Stimulated activated CD4-positive, alpha-beta T cell treated with anti-CD3 and anti-CD28 coated beads, Interleukin-1b, Interleukin-23, amount 100 ng/mL, for 1 hour (primary cell): ENCODE measurements at regions not wholly inside any gene's neighbourhood (a gene's known extent, or its start where the extent isn't known, plus 50 kb on each side); places are given as distances from the start of the nearest gene placed in this dataset.
"Not testable (repeated sequence)": the region's sequence is repeated elsewhere in the genome, so short reads cannot be mapped to it uniquely, and the experiment has no call there.

ENCODE experiments used
- DNase-seq, 2 donors: peaks; one replicate each; pipeline ENCODE4 v3.0.0-alpha.2; 2020; ENCODE audit warnings: low read depth in 2 of 2

DNA sequence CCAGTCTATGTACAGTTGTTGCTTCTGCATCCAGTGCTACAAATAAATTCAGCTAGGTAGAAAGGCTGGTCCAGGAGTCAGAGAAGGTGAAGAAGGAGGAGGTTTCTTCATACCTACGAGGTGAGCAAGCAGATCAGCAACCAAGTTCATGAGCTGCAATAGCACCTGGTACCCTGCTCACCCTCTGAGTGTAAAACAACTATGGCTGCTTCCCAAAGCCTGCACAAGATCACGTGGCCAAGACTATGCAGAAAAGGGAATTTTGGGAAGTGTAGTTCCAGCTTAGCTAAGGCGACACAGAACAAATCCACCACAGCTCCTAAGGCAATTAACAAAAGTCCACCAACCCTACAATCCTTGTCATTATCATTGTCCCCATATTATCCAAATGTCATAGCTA, 95.9 kb upstream of the AUTS2 start:
- DNase-seq = no peak

DNA sequence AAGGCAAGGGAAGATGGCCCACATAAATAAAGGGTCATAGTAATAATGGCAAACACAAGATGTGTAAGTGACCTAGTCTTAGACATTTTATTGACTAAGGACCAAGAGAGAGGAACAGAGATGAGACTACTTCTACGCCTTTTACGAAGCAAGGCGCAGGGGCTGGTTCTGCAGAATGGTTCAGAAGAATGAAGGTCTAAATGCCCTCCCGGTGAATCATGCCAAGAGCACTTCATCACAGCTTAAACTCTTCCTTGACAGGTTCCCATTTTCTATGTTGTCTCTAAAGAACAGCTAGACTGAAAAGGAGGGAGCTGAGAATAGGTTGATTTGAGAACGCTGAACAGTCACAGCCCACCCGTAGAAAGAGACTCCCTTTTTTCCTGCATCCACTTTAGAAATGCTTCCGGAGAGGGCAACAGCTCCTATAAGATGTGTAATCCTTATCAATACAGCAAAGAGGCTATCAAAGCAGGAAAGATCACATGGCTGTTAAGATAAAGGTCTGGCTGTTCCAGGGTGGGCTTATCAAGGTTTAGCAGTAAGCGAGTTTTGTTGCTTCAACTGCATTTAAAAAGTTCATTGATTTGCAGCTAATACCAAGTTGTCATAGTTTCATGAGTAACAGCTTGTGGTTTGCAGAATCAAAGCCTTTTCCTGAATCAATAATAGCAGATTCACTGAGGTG, 93.4 kb upstream of the AUTS2 start:
- no peak for DNase-seq

DNA sequence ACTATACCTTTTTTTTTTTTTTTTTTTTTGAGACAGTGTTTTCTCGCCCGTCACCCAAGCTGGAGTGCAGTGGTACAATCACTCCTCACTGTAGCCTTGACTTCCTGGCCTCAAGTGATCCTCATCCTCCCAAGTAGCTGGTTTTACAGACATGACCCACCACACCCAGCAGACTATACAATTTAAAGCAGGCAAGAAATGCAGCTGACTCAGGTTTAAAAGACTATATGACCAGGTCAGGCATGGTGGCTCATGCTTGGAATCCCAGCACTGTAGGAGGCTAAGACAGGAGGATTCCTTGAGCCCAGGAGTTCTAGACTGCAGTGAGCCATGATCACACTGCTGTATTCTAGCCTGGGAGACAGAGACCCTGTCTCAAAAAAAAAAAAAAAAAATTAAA, 89.5 kb upstream of the AUTS2 start:
- DNase-seq = no peak

DNA sequence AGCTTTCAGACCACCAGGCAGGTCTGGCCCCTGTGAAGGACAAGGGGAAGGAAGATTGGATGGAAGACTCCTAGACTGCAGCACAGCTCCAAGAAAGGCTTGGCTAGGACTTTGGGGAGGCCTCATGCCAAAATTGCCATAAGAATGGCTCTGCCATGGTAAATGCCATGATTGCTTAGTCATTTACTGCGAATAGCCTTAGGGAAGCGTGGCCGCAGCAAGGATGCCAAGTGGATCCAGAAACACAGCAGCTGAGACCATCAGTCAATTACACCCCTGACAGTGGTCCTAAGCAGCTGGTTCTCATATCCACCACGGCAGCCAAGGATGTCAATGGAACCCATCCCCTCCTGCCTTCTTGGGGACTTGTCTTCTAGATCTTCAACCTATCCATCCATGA, 88.2 kb upstream of the AUTS2 start:
- no peak for DNase-seq

DNA sequence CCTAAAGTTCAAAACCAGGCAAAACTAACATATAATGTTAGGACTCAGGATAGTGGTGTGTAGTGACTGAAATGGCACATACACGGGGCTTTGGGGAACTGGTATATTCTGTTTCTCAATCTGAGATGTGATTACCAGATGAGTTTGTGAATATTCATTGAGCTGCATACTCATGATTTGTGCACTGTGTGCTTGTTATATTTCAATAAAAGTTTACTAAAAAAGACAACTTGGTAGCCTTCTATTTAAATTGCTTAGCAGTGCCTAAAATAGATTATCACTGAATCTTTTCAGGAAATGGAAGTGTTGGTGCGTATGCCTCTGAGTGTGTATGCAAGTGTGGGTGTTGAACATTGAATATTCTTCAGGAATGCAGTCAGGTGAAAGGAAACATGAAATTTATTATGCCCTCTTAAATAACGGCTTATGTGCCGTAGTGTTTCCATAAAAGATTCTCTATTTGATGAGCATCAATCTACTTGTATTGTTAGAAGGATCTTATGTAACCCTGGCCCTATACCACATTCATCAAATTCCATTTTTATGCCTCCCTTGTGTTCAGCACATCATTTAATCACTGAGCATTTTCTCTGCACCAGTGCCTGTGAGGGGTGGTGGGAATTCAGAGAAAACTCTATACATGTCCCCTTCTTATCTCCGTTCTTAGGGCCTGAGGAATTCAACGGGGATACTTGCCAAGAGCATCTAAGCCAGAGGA, 82.6 kb upstream of the AUTS2 start:
- DNase-seq = no peak

DNA sequence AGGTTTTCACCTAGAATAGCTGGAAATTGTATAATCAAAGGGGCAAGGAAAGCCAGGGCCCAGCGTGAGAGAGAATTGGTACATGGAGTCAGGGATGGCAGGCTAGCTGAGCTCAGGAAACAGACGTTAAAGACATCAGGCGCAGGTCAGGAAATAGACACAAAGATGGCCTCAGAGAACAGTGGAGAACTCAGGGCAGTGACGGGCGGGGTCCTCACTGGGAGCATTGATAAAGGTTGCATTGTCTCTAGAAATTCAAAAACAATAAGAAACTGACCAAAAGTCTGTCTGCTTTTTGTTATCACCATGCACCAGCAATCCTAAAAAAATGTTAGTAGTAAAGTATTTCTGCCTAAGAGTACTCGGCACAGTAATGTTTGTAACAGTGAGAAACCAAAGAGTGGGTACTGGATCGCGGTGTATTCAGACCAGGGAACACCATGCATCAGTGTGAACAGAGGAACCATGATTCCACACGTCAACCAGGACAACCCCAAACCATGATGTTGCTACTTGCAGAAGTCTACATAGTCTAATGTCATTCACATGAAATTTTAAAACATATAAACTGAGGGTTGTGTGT, 81.9 kb upstream of the AUTS2 start:
- DNase-seq = no peak

DNA sequence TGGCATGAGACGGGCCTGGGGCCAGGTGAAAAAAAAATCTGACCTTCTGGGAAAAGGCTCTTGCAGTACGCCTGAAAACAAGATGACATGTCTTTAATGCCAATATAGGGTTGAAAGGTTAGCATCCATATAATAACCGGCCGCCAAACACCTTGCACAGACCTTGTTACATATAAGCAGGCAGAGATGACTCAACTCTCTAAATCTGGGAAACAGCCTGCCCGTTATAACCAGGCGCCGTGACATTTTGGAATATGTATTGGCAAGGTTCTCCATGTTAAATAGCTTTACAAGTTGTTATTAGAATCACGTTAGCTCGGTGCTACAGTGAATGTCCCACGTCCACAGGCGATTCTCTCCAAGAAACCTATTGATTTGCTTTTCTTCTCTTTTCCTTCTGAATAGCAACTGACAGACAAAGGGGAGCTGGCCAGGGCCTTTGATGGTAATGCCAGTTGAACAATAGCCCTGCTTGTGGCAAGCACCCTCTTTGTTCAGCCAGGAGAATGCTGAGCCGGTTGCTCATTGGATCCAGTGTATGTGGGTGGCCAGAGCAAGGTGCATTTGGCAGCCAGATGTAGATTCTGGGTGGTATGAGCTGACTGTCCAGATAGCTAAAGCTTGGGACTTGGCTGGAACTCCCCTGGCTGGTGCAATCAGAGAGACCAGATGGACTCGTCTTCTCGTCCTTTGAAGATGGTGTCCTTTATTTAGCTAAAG, 80.1 kb upstream of the AUTS2 start:
- DNase-seq = no peak

DNA sequence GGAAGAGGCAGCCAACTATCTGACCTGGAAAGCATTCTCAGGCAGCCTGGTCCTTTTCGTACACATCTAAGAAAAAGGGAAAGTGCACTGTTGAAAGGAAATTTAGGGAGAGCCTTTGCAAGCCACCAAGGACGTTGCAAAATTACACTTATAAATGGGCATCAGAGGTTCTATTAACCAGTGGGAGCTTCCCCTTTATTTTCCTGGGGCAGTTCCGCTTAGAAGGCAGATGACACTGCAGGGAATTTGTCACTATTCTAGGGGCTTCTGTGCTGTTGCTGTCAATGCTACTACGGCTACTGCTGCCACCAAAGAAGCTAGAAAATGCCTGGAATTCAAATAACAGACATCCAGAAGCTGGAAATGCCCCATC, 79.6 kb upstream of the AUTS2 start:
- DNase-seq = no peak

DNA sequence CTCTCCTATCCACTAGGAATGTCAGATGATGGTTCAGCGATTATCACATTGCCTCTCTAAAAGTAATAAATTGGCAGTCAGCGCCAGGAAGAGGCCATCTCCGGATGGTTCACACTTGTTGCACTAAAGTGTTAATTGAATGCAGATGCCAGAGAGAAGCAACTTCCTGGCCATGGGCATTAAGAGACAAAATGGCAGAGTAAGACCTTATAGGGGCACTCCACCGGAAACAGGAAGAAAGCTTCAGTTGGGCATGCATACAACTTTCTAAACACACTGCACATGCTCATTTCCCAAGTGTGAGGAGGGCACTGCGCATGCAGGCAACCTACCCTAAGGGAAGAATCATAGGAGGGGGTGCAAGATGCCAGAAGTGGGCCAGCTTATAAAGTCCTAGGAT, 71.7 kb upstream of the AUTS2 start:
- no peak for DNase-seq

DNA sequence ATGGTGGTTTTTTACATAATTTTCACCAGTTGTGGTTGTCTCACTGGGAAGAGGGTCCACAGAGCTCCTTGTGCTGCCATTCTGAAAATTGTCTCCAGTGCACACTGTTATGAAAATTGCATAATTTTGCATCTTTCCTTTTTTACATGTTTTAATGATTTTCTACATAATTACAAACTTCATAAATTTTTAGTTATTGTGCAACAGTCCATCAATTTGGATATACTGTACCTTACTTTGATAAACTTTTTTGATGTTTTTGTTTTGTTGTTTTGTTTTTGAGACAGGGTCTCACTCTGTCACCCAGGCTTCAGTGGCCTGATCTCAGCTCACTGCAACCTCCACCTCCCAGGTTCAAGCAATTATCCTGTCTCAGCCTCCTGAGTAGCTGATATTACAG, 70.6 kb upstream of the AUTS2 start:
- DNase-seq = no peak

DNA sequence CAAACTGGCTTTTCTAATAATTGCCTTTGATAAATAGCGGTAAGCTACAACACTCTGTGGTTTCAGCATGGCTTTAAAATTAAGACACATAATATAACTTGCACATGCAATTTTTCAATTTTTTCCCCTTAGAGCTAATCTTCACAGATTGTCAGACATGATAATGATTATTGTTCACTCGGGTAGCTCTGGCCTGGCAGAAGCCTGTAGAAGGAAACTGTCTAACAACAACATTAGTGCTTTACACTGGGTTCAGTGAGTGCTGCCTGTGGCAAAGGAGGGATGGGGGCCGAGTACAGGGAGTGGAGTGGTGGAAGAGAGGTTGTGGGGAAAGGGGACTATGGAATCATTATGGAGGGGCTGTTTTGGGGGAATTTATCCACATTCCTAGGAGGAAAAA, 67.2 kb upstream of the AUTS2 start:
- DNase-seq = no peak

DNA sequence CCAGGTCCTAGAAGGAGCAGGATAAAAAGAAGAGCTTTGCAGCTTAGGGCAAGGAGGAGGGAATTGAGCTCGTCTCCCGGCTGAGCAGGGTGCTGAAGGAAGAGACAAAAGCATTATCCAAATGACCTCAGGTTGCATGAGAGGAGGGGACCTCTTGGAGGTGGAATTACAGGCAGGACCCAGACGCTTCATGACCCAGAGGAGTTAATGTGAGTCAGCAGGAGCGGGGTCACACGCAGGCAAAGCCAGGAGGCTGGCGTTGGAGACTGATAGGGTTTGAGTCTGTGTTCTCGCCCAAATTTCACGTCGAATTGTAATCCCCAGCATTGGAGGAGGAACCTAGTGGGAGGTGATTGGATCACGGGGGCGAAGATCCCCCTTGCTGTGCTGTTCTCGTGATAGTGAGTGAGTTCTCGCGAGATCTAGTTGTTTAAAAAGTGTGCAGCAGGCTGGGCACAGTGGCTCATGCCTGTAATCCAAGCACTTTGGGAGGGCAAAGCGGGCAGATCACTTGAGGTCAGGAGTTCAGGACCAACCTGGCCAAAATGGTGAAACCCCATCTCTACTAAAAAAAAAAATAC, 63.7 kb upstream of the AUTS2 start:
- no peak for DNase-seq

DNA sequence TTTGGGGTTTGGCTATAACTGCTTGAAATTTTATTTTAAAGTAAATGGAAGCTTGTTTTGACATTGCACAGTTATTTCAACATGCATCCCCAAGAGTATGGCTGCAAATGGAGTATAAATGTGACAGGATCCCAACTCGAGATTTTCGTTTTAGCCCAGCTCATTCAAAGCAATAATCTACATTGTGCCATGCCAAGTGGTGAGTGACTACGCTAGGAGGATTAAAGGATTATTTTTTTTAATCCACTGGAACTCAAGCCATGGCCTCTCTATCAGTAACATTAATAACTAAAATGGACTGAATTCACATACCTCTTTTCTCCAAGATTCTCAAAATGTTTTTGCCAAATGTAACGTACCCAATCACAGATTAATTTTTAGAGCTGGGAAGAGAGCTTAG, 60.6 kb upstream of the AUTS2 start:
- no peak for DNase-seq

DNA sequence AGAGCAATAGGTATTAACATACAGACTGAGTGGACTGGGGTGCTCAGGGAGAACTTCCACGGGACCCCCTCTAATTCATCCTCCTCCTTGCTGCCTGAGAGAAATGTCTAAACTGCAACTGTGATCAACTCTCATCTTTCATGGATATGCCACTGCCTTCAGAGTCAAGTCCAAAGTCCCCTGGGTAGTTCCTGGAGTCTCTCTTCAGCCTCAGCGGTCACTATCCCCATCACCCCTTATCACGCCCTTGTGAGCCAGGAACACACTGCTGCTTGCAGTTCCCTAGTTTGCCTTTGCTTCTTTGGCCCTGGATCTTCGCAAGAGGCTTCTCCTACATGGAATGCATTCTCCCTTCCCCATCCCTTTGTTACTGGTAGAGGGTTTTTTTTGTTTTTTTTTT, 58.7 kb upstream of the AUTS2 start:
- DNase-seq = no peak

DNA sequence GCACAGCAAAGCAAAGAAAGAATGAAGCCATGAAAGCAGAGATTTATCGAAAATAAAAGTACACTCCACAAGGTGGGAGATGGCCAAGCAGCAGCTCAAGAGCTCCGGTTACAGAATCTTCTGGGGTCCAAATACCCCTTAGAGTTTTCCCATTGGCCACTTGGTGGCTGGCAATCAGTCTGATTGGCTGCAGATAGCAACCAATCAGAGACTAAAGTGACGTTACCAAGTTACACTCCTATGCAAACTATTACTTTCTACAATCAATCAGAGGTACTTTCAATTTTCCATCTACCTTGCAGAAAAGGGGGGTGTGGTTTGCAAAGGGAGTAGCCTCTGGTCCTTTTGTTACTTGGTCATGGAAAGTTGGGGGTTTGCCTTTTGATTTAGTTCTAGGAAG, 58.0 kb upstream of the AUTS2 start:
- no peak for DNase-seq

DNA sequence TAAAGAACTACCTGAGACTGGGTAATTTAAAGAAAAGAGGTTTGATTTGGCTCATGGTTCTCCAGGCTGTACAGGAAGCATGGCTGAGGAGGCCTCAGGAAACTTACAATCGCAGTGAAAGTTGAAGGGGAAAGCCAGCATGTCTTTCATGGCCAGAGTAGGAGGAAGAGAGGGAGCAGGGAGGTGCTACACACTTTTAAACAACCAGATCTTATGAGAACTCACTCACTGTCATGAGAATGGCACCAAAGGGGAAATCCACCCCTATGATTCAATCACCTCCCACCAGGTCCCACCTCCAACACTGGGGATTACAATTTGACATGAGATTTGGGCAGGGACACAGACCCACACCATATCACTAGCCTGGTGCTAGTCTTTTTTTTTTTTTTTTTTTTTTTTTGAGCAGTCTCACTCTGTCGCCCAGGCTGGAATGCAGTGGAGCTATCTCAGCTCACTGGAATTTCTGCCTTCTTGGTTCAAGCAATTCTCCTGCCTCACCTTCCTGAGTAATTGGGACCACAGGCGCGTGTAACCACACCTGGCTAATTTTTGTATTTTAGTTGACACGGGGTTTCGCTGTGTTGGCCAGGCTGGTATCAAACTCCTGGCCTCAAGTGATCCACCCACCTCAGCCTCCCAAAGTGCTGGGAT, 56.4 kb upstream of the AUTS2 start:
- DNase-seq = not testable (repeated sequence)

DNA sequence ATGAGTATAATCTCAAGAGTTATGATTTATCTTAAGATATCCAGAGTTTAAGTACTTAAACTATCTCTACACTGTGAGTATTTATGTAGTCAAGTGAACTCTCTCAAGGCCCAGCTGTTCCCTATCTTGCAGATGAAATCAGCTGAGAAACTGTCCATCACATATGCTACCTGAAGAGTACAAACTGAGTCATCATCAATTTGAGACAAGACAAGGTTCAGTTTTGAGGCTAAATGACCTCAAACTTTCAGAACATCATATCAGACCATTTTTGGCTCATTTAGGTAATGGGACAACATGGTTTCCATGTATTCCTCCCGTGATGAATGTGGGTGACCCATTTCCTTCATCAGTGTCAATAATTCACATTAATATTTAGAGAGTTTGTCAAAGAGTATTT, 53.1 kb upstream of the AUTS2 start:
- no peak for DNase-seq
